ENCODE measurements at regions not wholly inside any gene's neighbourhood (a gene's known extent, or its start where the extent isn't known, plus 50 kb on each side); places are given as distances from the start of the nearest gene placed in this dataset.

DNA sequence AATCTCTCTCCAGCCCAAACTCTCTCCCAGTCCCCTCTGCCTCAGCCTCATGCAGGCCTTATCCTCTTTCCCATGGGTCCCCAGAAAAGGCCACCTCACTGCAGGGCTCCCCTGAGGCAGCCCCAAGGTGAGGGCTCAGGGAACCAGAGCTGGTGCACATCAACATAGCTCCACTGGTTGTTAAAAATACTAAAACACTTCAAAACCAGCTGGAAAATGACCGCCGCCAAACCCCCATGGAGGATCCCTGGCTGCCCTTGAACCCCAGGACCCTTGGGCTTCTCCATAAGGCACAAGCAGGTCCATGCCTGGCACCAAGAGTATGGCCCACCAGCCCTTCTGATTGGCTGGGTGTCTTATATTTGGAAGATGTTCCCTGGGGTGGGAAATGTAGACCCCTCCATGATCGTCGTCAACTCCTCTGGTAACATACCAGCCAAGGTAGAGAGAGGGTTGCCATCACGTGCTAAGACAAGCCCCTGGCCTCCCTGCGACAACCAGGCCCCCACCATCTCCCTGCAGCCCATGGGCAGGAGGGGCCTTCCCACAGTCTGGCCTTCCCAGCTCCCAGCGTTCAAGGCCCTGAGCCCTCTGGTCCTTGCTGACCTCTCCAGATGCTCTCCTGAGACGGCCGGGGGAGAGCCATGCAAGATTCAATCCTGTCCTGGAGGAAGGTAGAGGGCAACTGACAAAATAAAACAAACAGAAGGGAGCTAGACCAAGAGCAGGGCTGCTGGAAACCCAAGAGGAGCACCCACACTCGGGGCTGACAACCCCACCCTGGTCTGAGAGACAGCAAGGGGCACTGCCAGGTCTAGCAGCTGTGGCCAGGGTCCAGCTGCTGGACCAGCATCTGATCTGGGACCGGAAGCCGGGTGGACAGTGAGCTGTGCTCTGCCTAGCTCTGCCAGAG is 132.1 kb upstream of the PRR20G start:
- TF ChIP-seq, protein P1, sequence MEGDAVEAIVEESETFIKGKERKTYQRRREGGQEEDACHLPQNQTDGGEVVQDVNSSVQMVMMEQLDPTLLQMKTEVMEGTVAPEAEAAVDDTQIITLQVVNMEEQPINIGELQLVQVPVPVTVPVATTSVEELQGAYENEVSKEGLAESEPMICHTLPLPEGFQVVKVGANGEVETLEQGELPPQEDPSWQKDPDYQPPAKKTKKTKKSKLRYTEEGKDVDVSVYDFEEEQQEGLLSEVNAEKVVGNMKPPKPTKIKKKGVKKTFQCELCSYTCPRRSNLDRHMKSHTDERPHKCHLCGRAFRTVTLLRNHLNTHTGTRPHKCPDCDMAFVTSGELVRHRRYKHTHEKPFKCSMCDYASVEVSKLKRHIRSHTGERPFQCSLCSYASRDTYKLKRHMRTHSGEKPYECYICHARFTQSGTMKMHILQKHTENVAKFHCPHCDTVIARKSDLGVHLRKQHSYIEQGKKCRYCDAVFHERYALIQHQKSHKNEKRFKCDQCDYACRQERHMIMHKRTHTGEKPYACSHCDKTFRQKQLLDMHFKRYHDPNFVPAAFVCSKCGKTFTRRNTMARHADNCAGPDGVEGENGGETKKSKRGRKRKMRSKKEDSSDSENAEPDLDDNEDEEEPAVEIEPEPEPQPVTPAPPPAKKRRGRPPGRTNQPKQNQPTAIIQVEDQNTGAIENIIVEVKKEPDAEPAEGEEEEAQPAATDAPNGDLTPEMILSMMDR (IDR thresholded peaks at IDR 0.05), result no peak
- no peak for TF ChIP-seq POLR2A (IDR thresholded peaks at IDR 0.05)
